Endothelial cell of umbilical vein (primary cell): ENCODE measurements at regions not wholly inside any gene's neighbourhood (a gene's known extent, or its start where the extent isn't known, plus 50 kb on each side); places are given as distances from the start of the nearest gene placed in this dataset.

Experiments used
- BruUV-seq: library from RNA; stranded (reverse); fragments of 400-500 nt; replicated peaks from 2 replicates; lab custom pipeline; 2021; lab: Mats Ljungman, UMichigan
- CTCF ChIA-PET: fragments of 300-600, 350-600 bp; sonication (Branson Sonifier 250); formaldehyde crosslinking; loops from one replicate; lab custom pipeline; 2021; ENCODE audit warnings: antibody characterized with exemption, inconsistent platforms; lab: Charles Lee
- POLR2A ChIA-PET: fragments of 300-600, 350-600 bp; sonication (Branson Sonifier 250); formaldehyde crosslinking; loops from one replicate; lab custom pipeline; 2021; ENCODE audit warnings: antibody characterized with exemption, inconsistent platforms; lab: Charles Lee
- DNase-seq: peaks from one replicate; pipeline ENCODE4 v3.0.0-alpha.2; 2011; ENCODE audit warnings: low read depth, low spot score
- FAIRE-seq: peaks from 2 replicates; lab custom pipeline; 2011; peaks lifted over from hg19 to GRCh38; lab: Jason Lieb, UNC
- H2AFZ ChIP-seq: 2 replicates; pipeline ENCODE4 v1.6.0; 2012; ENCODE audit warnings: low read depth, low read length, control low read depth, inconsistent platforms
- H3K27ac ChIP-seq: 2 replicates; pipeline ENCODE4 v1.5.1; 2011; ENCODE audit warnings: low read depth, mild to moderate bottlenecking, control low read depth, low read length, moderate library complexity; ENCODE audit not compliant: insufficient read depth
- H3K27me3 ChIP-seq, 2 experiments: 2 replicates each; pipeline versions ENCODE4 v1.6.0 to v1.6.1; 2011; ENCODE audit warnings: low read length in 2 of 2, mixed read lengths in 1 of 2; ENCODE audit not compliant: control insufficient read depth in 2 of 2, insufficient read depth in 2 of 2
- H3K36me3 ChIP-seq, 2 experiments: 2 replicates in 1 of 2; 3 replicates in 1 of 2; pipeline ENCODE4 v1.5.1; 2011; ENCODE audit warnings: low read length in 2 of 2, mild to moderate bottlenecking in 1 of 2, moderate library complexity in 1 of 2; ENCODE audit not compliant: control insufficient read depth in 2 of 2, insufficient read depth in 2 of 2; ENCODE audit errors: extremely low read depth in 1 of 2
- H3K4me1 ChIP-seq: 3 replicates; pipeline ENCODE4 v1.5.1; 2011; ENCODE audit warnings: mild to moderate bottlenecking, low read length; ENCODE audit not compliant: control insufficient read depth, insufficient read depth; ENCODE audit errors: extremely low read depth
- H3K4me2 ChIP-seq: 2 replicates; pipeline ENCODE4 v1.6.1; 2011; ENCODE audit warnings: low read length, control low read depth, mixed read lengths; ENCODE audit not compliant: insufficient read depth
- H3K4me3 ChIP-seq, 3 experiments: fragments of 200-600 bp in 1 of 3; sonication (generic), shearing (Covaris generic) in 1 of 3; replicated peaks in 1 of 3; 2 replicates each; pipeline ENCODE4 v1.5.1; 2011 to 2016; ENCODE audit warnings: control low read depth in 3 of 3, low read length in 3 of 3, mild to moderate bottlenecking in 2 of 3, inconsistent platforms in 1 of 3, low read depth in 1 of 3, moderate library complexity in 1 of 3; ENCODE audit not compliant: insufficient read depth in 1 of 3
- H3K79me2 ChIP-seq: 2 replicates; pipeline ENCODE4 v1.6.0; 2012; ENCODE audit warnings: low read length, inconsistent platforms; ENCODE audit not compliant: control insufficient read depth, insufficient read depth
- H3K9ac ChIP-seq: replicated peaks from 2 replicates; pipeline ENCODE3; 2011; ENCODE audit warnings: low read length, control low read depth; ENCODE audit not compliant: insufficient read depth; ENCODE audit errors: extremely low read depth
- H3K9me1 ChIP-seq: replicated peaks from 3 replicates; pipeline ENCODE4 v1.6.0; 2011; ENCODE audit warnings: mild to moderate bottlenecking, low read length; ENCODE audit not compliant: control insufficient read depth, insufficient read depth; ENCODE audit errors: extremely low read depth
- H3K9me3 ChIP-seq: replicated peaks from 2 replicates; pipeline ENCODE4 v1.5.1; 2012; ENCODE audit warnings: low read length, inconsistent platforms; ENCODE audit not compliant: control insufficient read depth, insufficient read depth
- H4K20me1 ChIP-seq: replicated peaks from 2 replicates; pipeline ENCODE3; 2011; ENCODE audit warnings: mild to moderate bottlenecking, low read length; ENCODE audit not compliant: control insufficient read depth, insufficient read depth; ENCODE audit errors: extremely low read depth
- CTCF ChIP-seq, 2 donors: IDR thresholded peaks; 1 replicate in 1 of 2; 2 replicates in 1 of 2; pipeline ENCODE4 v1.5.1; 2011; ENCODE audit warnings: low read length in 2 of 2, mild to moderate bottlenecking in 2 of 2, moderate library complexity in 2 of 2, control low read depth in 1 of 2, inconsistent platforms in 1 of 2, low read depth in 1 of 2; ENCODE audit not compliant: insufficient read depth in 1 of 2; ENCODE audit errors: extremely low read depth in 1 of 2
- EZH2 ChIP-seq: IDR thresholded peaks from 2 replicates; pipeline ENCODE4 v1.6.1; 2012; ENCODE audit warnings: borderline replicate concordance, low read depth, mild to moderate bottlenecking, moderate library complexity, low read length, inconsistent platforms; ENCODE audit not compliant: severe bottlenecking
- FOS ChIP-seq: IDR thresholded peaks from 2 replicates; pipeline ENCODE4 v1.6.1; 2011; ENCODE audit warnings: mild to moderate bottlenecking, low read length, moderate library complexity, borderline replicate concordance; ENCODE audit not compliant: insufficient read depth
- GATA2 ChIP-seq: IDR thresholded peaks from 2 replicates; pipeline ENCODE4 v1.7.0; 2011; ENCODE audit warnings: low read depth, mild to moderate bottlenecking, moderate library complexity, mixed read lengths, low read length; ENCODE audit not compliant: insufficient read length, insufficient read depth
- JUN ChIP-seq: IDR thresholded peaks from 2 replicates; pipeline ENCODE4 v1.6.1; 2011; ENCODE audit warnings: borderline replicate concordance, low read depth; ENCODE audit not compliant: insufficient read length, insufficient read depth
- MYC ChIP-seq: IDR thresholded peaks from one replicate; pipeline ENCODE4 v1.6.1; 2011; ENCODE audit warnings: mild to moderate bottlenecking, low read depth, low read length
- POLR2A ChIP-seq: IDR thresholded peaks from 2 replicates; pipeline ENCODE4 v1.6.1; 2012; ENCODE audit warnings: low read depth, mild to moderate bottlenecking, control low read depth, low read length
- POLR2AphosphoS5 ChIP-seq: IDR thresholded peaks from 2 replicates; pipeline ENCODE4 v1.6.1; 2012; ENCODE audit warnings: low read depth, mild to moderate bottlenecking, control low read depth, low read length, moderate library complexity; ENCODE audit not compliant: insufficient read depth
- dilution Hi-C: fragments of 300-500 bp; cut with MboI; formaldehyde crosslinking; loops from one replicate; pipeline ENCODE4 v1.15.0; 2019; ENCODE audit warnings: low sequenced_read_pairs; ENCODE audit not compliant: extremely low pct_ligation_motif_present
- intact Hi-C: fragments of 100-400 bp; cut with micrococcal nuclease; formaldehyde crosslinking; loops from one replicate; pipeline ENCODE4 v1.10.0; 2022
- TF ChIP-seq, protein P1 (sequence below): IDR thresholded peaks from 2 replicates; pipeline ENCODE4 v1.6.1; 2011; ENCODE audit not compliant: insufficient read depth, insufficient read length

DNA sequence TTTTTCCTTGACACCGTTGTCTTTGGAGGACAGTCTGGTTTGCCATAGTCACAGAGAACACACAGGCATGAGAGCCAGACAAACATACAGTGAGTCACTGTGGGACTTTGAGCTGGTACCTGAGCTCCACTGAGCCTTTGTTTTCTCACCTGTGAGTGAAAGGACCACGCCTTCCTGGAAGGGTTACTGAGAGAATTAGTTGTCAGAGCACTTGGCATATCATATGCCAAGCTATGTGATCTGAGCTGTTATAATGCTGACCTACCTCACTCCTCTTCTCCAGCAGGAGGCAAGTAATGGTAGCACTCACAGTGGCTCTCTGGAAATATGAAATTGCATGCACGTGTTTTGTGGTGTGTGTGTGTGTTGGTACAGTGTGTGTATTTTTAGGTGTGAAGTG lies 59.7 kb downstream of the CXCL12 start:
- dilution Hi-C loops, result no loop called here
- TF ChIP-seq EZH2 (no peak), POLR2A (no peak), POLR2AphosphoS5 (no peak), JUN (no peak), FOS (no peak), CTCF (IDR thresholded peaks at IDR 0.05; ENCODE audit: extremely low read depth in 1 of 2, insufficient read depth in 1 of 2, low read depth in 1 of 2, low read length in 2 of 2) (no peak), GATA2 (no peak), MYC (no peak)
- TF ChIP-seq, protein P1, sequence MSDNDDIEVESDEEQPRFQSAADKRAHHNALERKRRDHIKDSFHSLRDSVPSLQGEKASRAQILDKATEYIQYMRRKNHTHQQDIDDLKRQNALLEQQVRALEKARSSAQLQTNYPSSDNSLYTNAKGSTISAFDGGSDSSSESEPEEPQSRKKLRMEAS, result no peak
- intact Hi-C loops, result no loop called here
- no peaks in the 10 kb centered on the region for H3K36me3 ChIP-seq
- BruUV-seq, result no TSS peak
- H3K4me2 ChIP-seq, result no peak overlapping the region
- no peaks in the 10 kb centered on the region for H3K9me1 ChIP-seq
- FAIRE-seq (no peak), DNase-seq (no peak)
- H3K9me3 ChIP-seq, result no peaks in the 10 kb centered on the region
- POLR2A ChIA-PET, result interaction anchor here (0.6 to 0.7 kb wide), 2 partner anchors 17 to 40 kb away, joined by 4 to 5 read pairs; no protein-coding TSS in a partner anchor
- H3K4me1 ChIP-seq, result no peaks in the 10 kb centered on the region
- H2AFZ ChIP-seq, result no peak overlapping the region
- no peaks in the 10 kb centered on the region for H3K79me2 ChIP-seq
- H3K9ac ChIP-seq, result no peak overlapping the region
- H3K4me3 ChIP-seq, result no peak overlapping the region
- no peaks in the 10 kb centered on the region for H4K20me1 ChIP-seq
- H3K27ac ChIP-seq, result no peak overlapping the region
- H3K27me3 ChIP-seq, result no peaks in the 10 kb centered on the region
- CTCF ChIA-PET, result no interaction called here
